DOHH2 (cell line): ENCODE measurements at regions not wholly inside any gene's neighbourhood (a gene's known extent, or its start where the extent isn't known, plus 50 kb on each side); places are given as distances from the start of the nearest gene placed in this dataset.

Experiments
- H3F3A ChIP-seq: fragments of 200-600 bp; sonication (generic), shearing (Covaris generic); 2 replicates; pipeline ENCODE4 v1.6.0; 2016; ENCODE audit warnings: antibody characterized with exemption, mild to moderate bottlenecking; ENCODE audit not compliant: control insufficient read depth, insufficient read depth
- H3K27ac ChIP-seq: fragments of 200-600 bp; sonication (generic); 2 replicates; pipeline ENCODE4 v1.5.1; 2014; ENCODE audit warnings: low read depth, mild to moderate bottlenecking, low read length, moderate library complexity
- H3K27me3 ChIP-seq: fragments of 200-600 bp; sonication (generic); 2 replicates; pipeline ENCODE4 v1.6.1; 2014; ENCODE audit warnings: mild to moderate bottlenecking, low read length, mixed read lengths; ENCODE audit not compliant: control insufficient read depth
- H3K36me3 ChIP-seq: fragments of 200-600 bp; sonication (generic); 2 replicates; pipeline ENCODE4 v1.6.1; 2014; ENCODE audit warnings: mild to moderate bottlenecking, low read length, moderate library complexity, mixed read lengths; ENCODE audit not compliant: control insufficient read depth
- H3K4me1 ChIP-seq: fragments of 200-600 bp; sonication (generic); 2 replicates; pipeline ENCODE4 v1.6.1; 2014; ENCODE audit warnings: mild to moderate bottlenecking, low read length, mixed read lengths; ENCODE audit not compliant: control insufficient read depth
- H3K4me2 ChIP-seq: fragments of 200-600 bp; sonication (generic); 2 replicates; pipeline ENCODE4 v1.6.0; 2014; ENCODE audit warnings: mild to moderate bottlenecking, low read length, moderate library complexity
- H3K4me3 ChIP-seq: fragments of 200-600 bp; sonication (generic); 2 replicates; pipeline ENCODE4 v1.5.1; 2014; ENCODE audit warnings: mild to moderate bottlenecking, low read length, mixed read lengths
- H3K79me2 ChIP-seq: fragments of 200-600 bp; sonication (generic); 2 replicates; pipeline ENCODE4 v1.6.1; 2014; ENCODE audit warnings: mild to moderate bottlenecking, low read length, mixed read lengths; ENCODE audit not compliant: control insufficient read depth
- H3K9me2 ChIP-seq: fragments of 200-600 bp; sonication (generic); replicated peaks from 2 replicates; pipeline ENCODE4 v1.6.1; 2014; ENCODE audit warnings: mild to moderate bottlenecking, low read length, mixed read lengths; ENCODE audit not compliant: control insufficient read depth
- H3K9me3 ChIP-seq: fragments of 200-600 bp; sonication (generic); 2 replicates; pipeline ENCODE4 v1.6.1; 2014; ENCODE audit warnings: antibody characterized with exemption, low read length, mixed read lengths; ENCODE audit not compliant: control insufficient read depth, insufficient read depth
- H4K20me1 ChIP-seq: fragments of 200-600 bp; sonication (generic); 2 replicates; pipeline ENCODE4 v1.6.0; 2014; ENCODE audit warnings: low read depth, mild to moderate bottlenecking, antibody characterized with exemption, low read length, moderate library complexity; ENCODE audit not compliant: control insufficient read depth, insufficient read depth
- CTCF ChIP-seq: fragments of 200-600 bp; sonication (generic); IDR thresholded peaks from one replicate; pipeline ENCODE4 v1.5.1; 2014; ENCODE audit warnings: antibody characterized with exemption, mild to moderate bottlenecking, low read depth, low read length; ENCODE audit not compliant: poor library complexity, severe bottlenecking
- EZH2phosphoT487 ChIP-seq: fragments of 200-600 bp; sonication (generic); IDR thresholded peaks from 2 replicates; pipeline ENCODE4 v1.6.1; 2017; ENCODE audit warnings: borderline replicate concordance, mild to moderate bottlenecking, antibody characterized with exemption, low read length, moderate library complexity, mixed read lengths

GRCh38 chr2:467892-468647 lies 180.2 kb upstream of the ALKAL2 start:
- Histone ChIP-seq H3K79me2 (no peaks in the 10 kb centered on the region), H3K4me2 (no peak overlapping the region), H3F3A (no peaks in the 10 kb centered on the region), H3K27me3 (no peaks in the 10 kb centered on the region), H3K27ac (no peak overlapping the region), H3K4me3 (no peak overlapping the region), H3K36me3 (no peaks in the 10 kb centered on the region), H3K4me1 (peaks cover 30% of the 10 kb centered on the region), H4K20me1 (no peaks in the 10 kb centered on the region), H3K9me3 (no peaks in the 10 kb centered on the region), H3K9me2 (no peaks in the 10 kb centered on the region)
- TF ChIP-seq EZH2phosphoT487: no peak
- no peak for TF ChIP-seq CTCF

GRCh38 chr2:467543-467891 lies 179.6 kb upstream of the ALKAL2 start:
- H3K4me3 ChIP-seq: no peak overlapping the region
- TF ChIP-seq CTCF: no peak
- no peak for TF ChIP-seq EZH2phosphoT487
- no peak overlapping the region for H3K4me2 ChIP-seq
- H3K9me2 ChIP-seq: no peaks in the 10 kb centered on the region
- no peaks in the 10 kb centered on the region for H3K27me3 ChIP-seq
- H3K9me3 ChIP-seq: no peaks in the 10 kb centered on the region
- H3K4me1 ChIP-seq: peaks cover 32% of the 10 kb centered on the region
- H3K36me3 ChIP-seq: no peaks in the 10 kb centered on the region
- no peaks in the 10 kb centered on the region for H3K79me2 ChIP-seq
- H4K20me1 ChIP-seq: no peaks in the 10 kb centered on the region
- no peak overlapping the region for H3K27ac ChIP-seq
- H3F3A ChIP-seq: no peaks in the 10 kb centered on the region

GRCh38 chr2:467101-467500 lies 179.2 kb upstream of the ALKAL2 start:
- no peaks in the 10 kb centered on the region for H3K9me2 ChIP-seq
- H4K20me1 ChIP-seq: no peaks in the 10 kb centered on the region
- no peaks in the 10 kb centered on the region for H3K79me2 ChIP-seq
- no peaks in the 10 kb centered on the region for H3K9me3 ChIP-seq
- peaks cover 36% of the 10 kb centered on the region for H3K4me1 ChIP-seq
- TF ChIP-seq EZH2phosphoT487: no peak
- no peak for TF ChIP-seq CTCF
- no peak overlapping the region for H3K4me2 ChIP-seq
- H3F3A ChIP-seq: no peaks in the 10 kb centered on the region
- H3K27me3 ChIP-seq: no peaks in the 10 kb centered on the region
- H3K4me3 ChIP-seq: no peak overlapping the region
- no peaks in the 10 kb centered on the region for H3K36me3 ChIP-seq
- no peak overlapping the region for H3K27ac ChIP-seq
